Renal cortex interstitium (tissue), 11 donors: ENCODE measurements at regions not wholly inside any gene's neighbourhood (a gene's known extent, or its start where the extent isn't known, plus 50 kb on each side); places are given as distances from the start of the nearest gene placed in this dataset.
"Not testable (repeated sequence)": the region's sequence is repeated elsewhere in the genome, so short reads cannot be mapped to it uniquely, and the experiment has no call there.

ENCODE experiments used
- DNase-seq, 11 donors: peaks; one replicate each; pipeline ENCODE4 v3.0.0-alpha.2; 2013; ENCODE audit warnings: low read depth in 9 of 11, low spot score in 4 of 11; ENCODE audit errors: extremely low read depth in 1 of 11

GRCh38 chr4:77293426-77293825, 136.4 kb downstream of the CCNG2 start:
- no peak for DNase-seq

- DNase-seq, result not testable (repeated sequence)
Measured at GRCh38 chr4:77300996-77301395, 144.0 kb downstream of the CCNG2 start.

GRCh38 chr4:77305766-77306165, 148.8 kb downstream of the CCNG2 start:
- no peak for DNase-seq

- DNase-seq, result no peak
Measured at GRCh38 chr4:77306496-77306895, 149.5 kb downstream of the CCNG2 start.

- DNase-seq, result peak in 2 of 11 donors; percentile 1
Measured at GRCh38 chr4:77308843-77309242, 151.8 kb downstream of the CCNG2 start.

- DNase-seq, result no peak
Measured at GRCh38 chr4:77309496-77309895, 152.5 kb downstream of the CCNG2 start.

- DNase-seq, result peak in 1 of 11 donors; percentile 11
Measured at GRCh38 chr4:77310931-77311330, 153.9 kb downstream of the CCNG2 start.

GRCh38 chr4:77314697-77315096, 157.7 kb downstream of the CCNG2 start:
- no peak for DNase-seq

GRCh38 chr4:77327151-77327550, 170.1 kb downstream of the CCNG2 start:
- no peak for DNase-seq

- no peak for DNase-seq
Measured at GRCh38 chr4:77332696-77333270, 175.8 kb downstream of the CCNG2 start.

GRCh38 chr4:77336411-77337142, 179.6 kb downstream of the CCNG2 start:
- no peak for DNase-seq

GRCh38 chr4:77342170-77342810, 185.3 kb downstream of the CCNG2 start:
- no peak for DNase-seq

- no peak for DNase-seq
Measured at GRCh38 chr4:77344001-77344400, 187.0 kb downstream of the CCNG2 start.

GRCh38 chr4:77344784-77345183, 187.8 kb downstream of the CCNG2 start:
- no peak for DNase-seq

- DNase-seq, result no peak
Measured at GRCh38 chr4:77347351-77347966, 190.5 kb downstream of the CCNG2 start.

GRCh38 chr4:77348815-77349214, 191.8 kb downstream of the CCNG2 start:
- no peak for DNase-seq

GRCh38 chr4:77349364-77349763, 192.4 kb downstream of the CCNG2 start:
- no peak for DNase-seq

- no peak for DNase-seq
Measured at GRCh38 chr4:77349796-77350195, 192.8 kb downstream of the CCNG2 start.

- no peak for DNase-seq
Measured at GRCh38 chr4:77352192-77352591, 195.2 kb downstream of the CCNG2 start.

GRCh38 chr4:77353724-77354315, 196.8 kb downstream of the CCNG2 start:
- DNase-seq, result not testable (repeated sequence)
